ENCODE measurements at regions not wholly inside any gene's neighbourhood (a gene's known extent, or its start where the extent isn't known, plus 50 kb on each side); places are given as distances from the start of the nearest gene placed in this dataset.

DNA sequence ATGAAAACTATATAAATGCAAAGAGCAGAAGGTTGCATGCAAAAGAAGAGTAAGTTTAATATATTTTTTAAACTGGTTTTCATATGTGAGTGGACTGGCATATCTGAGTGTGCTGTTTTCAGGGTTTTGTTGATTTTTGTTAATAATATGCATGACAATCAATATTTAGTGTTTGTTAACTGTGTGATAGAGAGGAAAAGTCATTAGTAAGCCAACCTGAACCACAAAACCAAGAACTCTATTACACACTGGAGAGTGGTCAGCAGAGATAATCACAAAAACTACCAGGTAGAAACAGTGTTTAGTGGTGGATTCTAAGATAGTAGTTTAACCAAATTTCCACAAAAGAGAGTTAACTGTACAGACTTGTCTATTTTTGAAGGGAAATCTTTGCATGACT, 396.9 kb downstream of the GASK1B start:
- H3K27ac ChIP-seq, result no peak overlapping the region
- TF ChIP-seq POLR2A (IDR thresholded peaks at IDR 0.05) (no peak), CTCF (IDR thresholded peaks at IDR 0.05) (no peak)
- no peaks in the 10 kb centered on the region for H3K4me1 ChIP-seq
- intact Hi-C loops (cut with DNase I), result no loop called here
- H3K36me3 ChIP-seq, result no peaks in the 10 kb centered on the region
- H3K27me3 ChIP-seq, result no peaks in the 10 kb centered on the region
- no peak overlapping the region for H3K4me3 ChIP-seq
- no peaks in the 10 kb centered on the region for H3K9me3 ChIP-seq
- DNase-seq, result no peak

- TF ChIP-seq POLR2A (IDR thresholded peaks at IDR 0.05) (no peak), CTCF (IDR thresholded peaks at IDR 0.05) (no peak)
- 62 to 73% methylated on average over 1 of the region's 1 CpG for WGBS, 2 donors
- Histone ChIP-seq H3K27me3 (no peaks in the 10 kb centered on the region), H3K4me1 (no peaks in the 10 kb centered on the region), H3K27ac (no peak overlapping the region), H3K9me3 (no peaks in the 10 kb centered on the region), H3K4me3 (no peak overlapping the region), H3K36me3 (no peaks in the 10 kb centered on the region)
- DNase-seq, result no peak
- intact Hi-C loops (cut with DNase I), result no loop called here
Observed at GRCh38 chr4:157772907-157773306, 399.9 kb downstream of the GASK1B start.

DNA sequence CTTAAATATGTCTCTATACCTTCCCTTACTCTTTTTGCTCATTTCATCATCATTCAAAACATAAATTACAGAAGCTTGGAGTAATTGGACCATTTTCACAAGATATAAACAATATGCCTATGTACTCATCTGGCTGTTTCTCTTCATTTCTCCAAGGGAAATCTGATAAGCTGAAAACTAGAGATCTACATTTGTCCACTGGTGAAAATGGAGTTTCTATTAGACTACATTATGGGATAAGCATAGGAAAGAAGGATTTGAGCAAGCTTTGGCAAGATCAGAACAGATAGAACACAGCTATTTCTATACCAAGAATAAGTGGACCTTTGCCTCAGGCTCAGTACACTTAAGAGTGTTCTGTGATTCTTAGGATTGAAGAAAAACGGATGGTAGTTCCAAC, 404.4 kb downstream of the GASK1B start:
- Histone ChIP-seq H3K27ac (no peak overlapping the region), H3K4me3 (no peak overlapping the region), H3K9me3 (no peaks in the 10 kb centered on the region), H3K4me1 (no peaks in the 10 kb centered on the region), H3K27me3 (no peaks in the 10 kb centered on the region), H3K36me3 (no peaks in the 10 kb centered on the region)
- TF ChIP-seq POLR2A (IDR thresholded peaks at IDR 0.05), result no peak
- TF ChIP-seq CTCF (IDR thresholded peaks at IDR 0.05), result no peak
- no peak for DNase-seq
- intact Hi-C loops (cut with DNase I), result no loop called here
- 17 to 24% methylated on average over 1 of the region's 1 CpG for WGBS, 2 donors

GRCh38 chr4:157763490-157763889, 409.3 kb downstream of the GASK1B start:
- intact Hi-C loops (cut with DNase I), result no loop called here
- Histone ChIP-seq H3K4me1 (no peaks in the 10 kb centered on the region), H3K4me3 (no peak overlapping the region), H3K27me3 (no peaks in the 10 kb centered on the region), H3K9me3 (no peaks in the 10 kb centered on the region), H3K36me3 (no peaks in the 10 kb centered on the region), H3K27ac (no peak overlapping the region)
- whole genome bisulfite sequencing, 2 donors, result 31 to 56% methylated on average over 1 of the region's 1 CpG
- TF ChIP-seq POLR2A (IDR thresholded peaks at IDR 0.05) (no peak), CTCF (IDR thresholded peaks at IDR 0.05) (no peak)
- no peak for DNase-seq

GRCh38 chr4:157754410-157754809, 418.4 kb downstream of the GASK1B start:
- WGBS, 2 donors, result 62 to 68% methylated on average over 2 of the region's 2 CpGs
- H3K4me3 ChIP-seq, result no peak overlapping the region

More at GRCh38 chr4:157754410-157754809, 418.4 kb downstream of the GASK1B start:
- no peaks in the 10 kb centered on the region for H3K9me3 ChIP-seq
- intact Hi-C loops (cut with DNase I), result no loop called here
- no peaks in the 10 kb centered on the region for H3K4me1 ChIP-seq
- DNase-seq, result no peak
- TF ChIP-seq POLR2A (IDR thresholded peaks at IDR 0.05) (no peak), CTCF (IDR thresholded peaks at IDR 0.05) (no peak)
- H3K27ac ChIP-seq, result no peak overlapping the region
- no peaks in the 10 kb centered on the region for H3K36me3 ChIP-seq
- H3K27me3 ChIP-seq, result no peaks in the 10 kb centered on the region

Data from esophagus squamous epithelium (tissue), 5 donors.